ENCODE measurements at regions not wholly inside any gene's neighbourhood (a gene's known extent, or its start where the extent isn't known, plus 50 kb on each side); places are given as distances from the start of the nearest gene placed in this dataset.

DNA sequence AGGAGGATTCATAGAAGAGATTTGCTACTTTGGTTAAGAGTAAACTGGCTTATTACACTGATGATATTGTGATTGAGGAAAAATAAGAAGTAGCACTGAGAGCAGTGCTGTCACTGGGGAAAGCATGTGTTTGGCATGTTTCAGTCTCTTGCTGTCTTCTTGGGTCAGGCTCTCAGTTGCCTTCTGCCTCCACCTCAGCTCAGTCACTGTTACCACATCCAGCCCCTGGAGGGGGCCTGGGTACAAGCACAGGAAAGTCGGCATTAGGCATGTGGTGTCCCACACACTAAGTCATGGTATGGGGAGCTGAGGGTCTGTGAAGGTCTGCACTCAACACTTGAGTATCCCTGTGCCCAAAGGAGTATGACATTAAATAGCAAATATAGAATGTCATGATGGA is 958.3 kb upstream of the CDH9 start:
- WGBS, result 42% methylated on average over 1 of the region's 1 CpG

GRCh38 chr5:27995867-27996266 is 957.5 kb upstream of the CDH9 start:
- no peak overlapping the region for H2BK120ac ChIP-seq (ENCODE audit: low read depth, low read length)
- 85% methylated on average over 1 of the region's 5 CpGs for WGBS
- no peak overlapping the region for H4K91ac ChIP-seq (ENCODE audit: low read length)
- DNase-seq, result no peak
- H4K8ac ChIP-seq (ENCODE audit: low read length), result no peak overlapping the region
- H2BK15ac ChIP-seq (ENCODE audit: low read depth, poor library complexity, severe bottlenecking), result no peak overlapping the region
- no peaks in the 10 kb centered on the region for H3K36me3 ChIP-seq (ENCODE audit: control insufficient read depth in 1 of 2, insufficient read depth in 2 of 2, low read depth in 1 of 2, low read length in 2 of 2)
- no peak overlapping the region for H3K4me2 ChIP-seq (ENCODE audit: low read length, poor library complexity, severe bottlenecking)
- no peaks in the 10 kb centered on the region for H3K27me3 ChIP-seq (ENCODE audit: control insufficient read depth in 1 of 2, insufficient read depth in 1 of 2, low read length in 2 of 2)
- no peak overlapping the region for H3K4ac ChIP-seq (ENCODE audit: low read depth in 1 of 2, low read length in 2 of 2)
- H3K14ac ChIP-seq (ENCODE audit: low read length in 2 of 2), result no peak overlapping the region
- no peak overlapping the region for H2AK5ac ChIP-seq (ENCODE audit: low read length, severe bottlenecking)
- H3K23ac ChIP-seq (ENCODE audit: low read length in 2 of 2), result no peak overlapping the region
- no peak overlapping the region for H3K18ac ChIP-seq (ENCODE audit: low read depth in 1 of 2, low read length in 2 of 2)
- no peak overlapping the region for H2BK5ac ChIP-seq (ENCODE audit: low read depth, low read length, poor library complexity, severe bottlenecking)
- H2BK12ac ChIP-seq (ENCODE audit: low read length in 2 of 2), result no peak overlapping the region
- no peak overlapping the region for H2AFZ ChIP-seq (ENCODE audit: low read depth, low read length)
- H3K9ac ChIP-seq (ENCODE audit: low read length), result no peak overlapping the region
- no peak overlapping the region for H3K27ac ChIP-seq (ENCODE audit: low read length, poor library complexity, severe bottlenecking)
- no peak overlapping the region for H3K4me3 ChIP-seq (ENCODE audit: insufficient read depth in 1 of 2, low read depth in 1 of 2, low read length in 2 of 2)
- peaks cover 21% of the 10 kb centered on the region for H3K9me3 ChIP-seq (ENCODE audit: control insufficient read depth, low read length)
- no peaks in the 10 kb centered on the region for H3K79me1 ChIP-seq (replicated peaks; ENCODE audit: low read length, poor library complexity, severe bottlenecking)
- H3K4me1 ChIP-seq (ENCODE audit: control insufficient read depth, insufficient read depth, low read depth, low read length), result no peaks in the 10 kb centered on the region

More for the DNA sequence above, 958.3 kb upstream of the CDH9 start:
- Histone ChIP-seq H3K36me3 (ENCODE audit: control insufficient read depth in 1 of 2, insufficient read depth in 2 of 2, low read depth in 1 of 2, low read length in 2 of 2) (no peaks in the 10 kb centered on the region), H2AK5ac (ENCODE audit: low read length, severe bottlenecking) (no peak overlapping the region), H3K9me3 (ENCODE audit: control insufficient read depth, low read length) (peaks cover 21% of the 10 kb centered on the region), H2BK12ac (ENCODE audit: low read length in 2 of 2) (no peak overlapping the region), H3K4me2 (ENCODE audit: low read length, poor library complexity, severe bottlenecking) (no peak overlapping the region), H3K23ac (ENCODE audit: low read length in 2 of 2) (no peak overlapping the region), H3K18ac (ENCODE audit: low read depth in 1 of 2, low read length in 2 of 2) (no peak overlapping the region), H2BK15ac (ENCODE audit: low read depth, poor library complexity, severe bottlenecking) (no peak overlapping the region), H2AFZ (ENCODE audit: low read depth, low read length) (no peak overlapping the region), H3K4me1 (ENCODE audit: control insufficient read depth, insufficient read depth, low read depth, low read length) (no peaks in the 10 kb centered on the region), H3K4ac (ENCODE audit: low read depth in 1 of 2, low read length in 2 of 2) (no peak overlapping the region), H2BK5ac (ENCODE audit: low read depth, low read length, poor library complexity, severe bottlenecking) (no peak overlapping the region), H2BK120ac (ENCODE audit: low read depth, low read length) (no peak overlapping the region), H4K8ac (ENCODE audit: low read length) (no peak overlapping the region), H3K14ac (ENCODE audit: low read length in 2 of 2) (no peak overlapping the region), H3K4me3 (ENCODE audit: insufficient read depth in 1 of 2, low read depth in 1 of 2, low read length in 2 of 2) (no peak overlapping the region), H3K27ac (ENCODE audit: low read length, poor library complexity, severe bottlenecking) (no peak overlapping the region), H3K27me3 (ENCODE audit: control insufficient read depth in 1 of 2, insufficient read depth in 1 of 2, low read length in 2 of 2) (no peaks in the 10 kb centered on the region), H3K9ac (ENCODE audit: low read length) (no peak overlapping the region), H3K79me1 (replicated peaks; ENCODE audit: low read length, poor library complexity, severe bottlenecking) (no peaks in the 10 kb centered on the region), H4K91ac (ENCODE audit: low read length) (no peak overlapping the region)
- no peak for DNase-seq

GRCh38 chr5:27978322-27978721 is 939.9 kb upstream of the CDH9 start:
- H3K4me3 ChIP-seq (ENCODE audit: insufficient read depth in 1 of 2, low read depth in 1 of 2, low read length in 2 of 2), result no peak overlapping the region
- no peak overlapping the region for H4K91ac ChIP-seq (ENCODE audit: low read length)
- peaks cover 39% of the 10 kb centered on the region for H3K9me3 ChIP-seq (ENCODE audit: control insufficient read depth, low read length)
- no peaks in the 10 kb centered on the region for H3K36me3 ChIP-seq (ENCODE audit: control insufficient read depth in 1 of 2, insufficient read depth in 2 of 2, low read depth in 1 of 2, low read length in 2 of 2)
- no peak overlapping the region for H2BK120ac ChIP-seq (ENCODE audit: low read depth, low read length)
- no peak overlapping the region for H3K9ac ChIP-seq (ENCODE audit: low read length)
- H3K79me1 ChIP-seq (replicated peaks; ENCODE audit: low read length, poor library complexity, severe bottlenecking), result no peaks in the 10 kb centered on the region
- no peaks in the 10 kb centered on the region for H3K4me1 ChIP-seq (ENCODE audit: control insufficient read depth, insufficient read depth, low read depth, low read length)
- no peak overlapping the region for H3K27ac ChIP-seq (ENCODE audit: low read length, poor library complexity, severe bottlenecking)
- no peak overlapping the region for H2BK15ac ChIP-seq (ENCODE audit: low read depth, poor library complexity, severe bottlenecking)
- no peak overlapping the region for H2AK5ac ChIP-seq (ENCODE audit: low read length, severe bottlenecking)
- H3K14ac ChIP-seq (ENCODE audit: low read length in 2 of 2), result no peak overlapping the region
- no peak overlapping the region for H3K4ac ChIP-seq (ENCODE audit: low read depth in 1 of 2, low read length in 2 of 2)
- no peak overlapping the region for H3K18ac ChIP-seq (ENCODE audit: low read depth in 1 of 2, low read length in 2 of 2)
- no peak overlapping the region for H3K23ac ChIP-seq (ENCODE audit: low read length in 2 of 2)
- H3K4me2 ChIP-seq (ENCODE audit: low read length, poor library complexity, severe bottlenecking), result no peak overlapping the region
- H2BK12ac ChIP-seq (ENCODE audit: low read length in 2 of 2), result no peak overlapping the region
- H2AFZ ChIP-seq (ENCODE audit: low read depth, low read length), result no peak overlapping the region
- H4K8ac ChIP-seq (ENCODE audit: low read length), result no peak overlapping the region
- H3K27me3 ChIP-seq (ENCODE audit: control insufficient read depth in 1 of 2, insufficient read depth in 1 of 2, low read length in 2 of 2), result no peaks in the 10 kb centered on the region
- no peak overlapping the region for H2BK5ac ChIP-seq (ENCODE audit: low read depth, low read length, poor library complexity, severe bottlenecking)
- DNase-seq, result no peak

DNA sequence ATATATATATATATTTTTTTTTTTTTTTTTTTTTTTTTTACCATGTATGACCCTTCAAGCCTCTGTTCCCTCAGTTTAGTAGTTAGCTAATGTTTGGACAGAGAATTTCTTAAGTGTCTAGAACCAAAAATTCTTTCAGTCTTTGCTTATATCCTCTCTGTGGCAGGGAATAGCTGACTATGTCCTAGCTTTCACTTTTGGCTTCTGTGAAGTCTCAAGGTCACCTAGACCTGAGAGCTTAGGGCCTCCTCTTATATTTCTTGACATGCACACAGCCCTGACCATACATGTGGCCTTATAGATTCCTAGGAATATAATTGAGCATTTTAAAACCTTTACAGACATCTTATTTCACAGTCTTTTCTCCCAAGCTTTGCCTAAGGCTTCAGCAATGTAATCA is 930.8 kb upstream of the CDH9 start:
- Histone ChIP-seq H3K27ac (ENCODE audit: low read length, poor library complexity, severe bottlenecking) (no peak overlapping the region), H4K8ac (ENCODE audit: low read length) (no peak overlapping the region), H3K4ac (ENCODE audit: low read depth in 1 of 2, low read length in 2 of 2) (no peak overlapping the region), H2BK12ac (ENCODE audit: low read length in 2 of 2) (no peak overlapping the region), H3K27me3 (ENCODE audit: control insufficient read depth in 1 of 2, insufficient read depth in 1 of 2, low read length in 2 of 2) (no peaks in the 10 kb centered on the region), H3K79me1 (replicated peaks; ENCODE audit: low read length, poor library complexity, severe bottlenecking) (no peaks in the 10 kb centered on the region), H3K18ac (ENCODE audit: low read depth in 1 of 2, low read length in 2 of 2) (no peak overlapping the region), H3K4me1 (ENCODE audit: control insufficient read depth, insufficient read depth, low read depth, low read length) (no peaks in the 10 kb centered on the region), H2BK5ac (ENCODE audit: low read depth, low read length, poor library complexity, severe bottlenecking) (no peak overlapping the region), H3K4me2 (ENCODE audit: low read length, poor library complexity, severe bottlenecking) (no peak overlapping the region), H3K36me3 (ENCODE audit: control insufficient read depth in 1 of 2, insufficient read depth in 2 of 2, low read depth in 1 of 2, low read length in 2 of 2) (no peaks in the 10 kb centered on the region), H3K4me3 (ENCODE audit: insufficient read depth in 1 of 2, low read depth in 1 of 2, low read length in 2 of 2) (no peak overlapping the region), H2AFZ (ENCODE audit: low read depth, low read length) (no peak overlapping the region), H3K9ac (ENCODE audit: low read length) (no peak overlapping the region), H2BK15ac (ENCODE audit: low read depth, poor library complexity, severe bottlenecking) (no peak overlapping the region), H3K9me3 (ENCODE audit: control insufficient read depth, low read length) (peaks cover 36% of the 10 kb centered on the region), H3K14ac (ENCODE audit: low read length in 2 of 2) (no peak overlapping the region), H2AK5ac (ENCODE audit: low read length, severe bottlenecking) (no peak overlapping the region), H4K91ac (ENCODE audit: low read length) (no peak overlapping the region), H2BK120ac (ENCODE audit: low read depth, low read length) (no peak overlapping the region), H3K23ac (ENCODE audit: low read length in 2 of 2) (no peak overlapping the region)
- DNase-seq, result no peak
